NCI-H146 (cell line): ENCODE measurements at regions not wholly inside any gene's neighbourhood (a gene's known extent, or its start where the extent isn't known, plus 50 kb on each side); places are given as distances from the start of the nearest gene placed in this dataset.
"Not testable (repeated sequence)": the region's sequence is repeated elsewhere in the genome, so short reads cannot be mapped to it uniquely, and the experiment has no call there.

Source experiments
- DNase-seq: peaks from one replicate; lab custom pipeline; 2025; lab: John Stamatoyannopoulos, UW

DNA sequence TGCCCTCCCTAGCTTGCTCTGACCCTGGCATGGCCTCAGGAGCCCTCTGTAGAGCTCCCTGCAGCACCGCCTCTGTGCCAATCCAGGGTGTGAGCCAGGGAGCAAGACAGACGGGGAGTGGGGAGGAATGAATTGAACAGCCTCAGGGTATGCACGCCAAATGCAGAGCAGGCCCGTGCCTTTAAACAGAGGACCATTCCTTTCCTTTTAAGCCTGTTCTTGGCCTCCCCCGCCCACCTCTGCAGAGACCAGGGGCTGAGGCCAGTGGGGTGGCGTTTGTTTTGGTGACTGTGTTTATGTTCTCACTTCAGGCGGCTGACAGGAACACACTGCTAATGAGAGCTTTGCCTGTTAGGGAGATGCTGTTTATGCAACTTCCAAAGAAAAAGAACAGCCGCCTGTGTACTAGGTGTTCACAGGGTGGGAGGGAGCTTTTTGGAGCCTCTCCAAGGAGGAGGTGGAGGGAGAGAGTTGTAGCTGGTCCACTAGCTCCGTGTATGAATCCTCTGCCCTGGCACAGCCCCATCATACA lies 528.1 kb upstream of the DPP6 start:
- DNase-seq = peak; percentile 41

DNA sequence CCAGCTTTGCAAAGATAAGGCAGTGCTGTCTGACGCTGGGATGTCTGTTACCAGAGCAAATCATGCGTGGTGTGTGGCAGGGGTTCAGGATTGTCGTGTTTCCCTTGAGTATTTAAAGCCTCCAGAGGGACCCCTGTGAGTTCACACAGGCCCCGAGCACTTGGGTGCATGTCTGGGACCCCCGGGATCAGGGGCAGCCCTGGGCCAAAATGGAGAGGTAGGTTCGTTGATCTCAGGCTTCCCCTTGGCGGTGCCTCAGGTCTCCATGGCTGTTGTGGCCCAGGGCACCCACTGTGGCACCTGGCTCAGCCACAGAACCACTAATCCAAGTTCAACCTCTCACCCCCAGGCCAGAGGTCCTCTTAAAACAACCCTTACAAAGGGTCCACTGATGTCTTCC lies 523.1 kb upstream of the DPP6 start:
- DNase-seq = no peak

DNA sequence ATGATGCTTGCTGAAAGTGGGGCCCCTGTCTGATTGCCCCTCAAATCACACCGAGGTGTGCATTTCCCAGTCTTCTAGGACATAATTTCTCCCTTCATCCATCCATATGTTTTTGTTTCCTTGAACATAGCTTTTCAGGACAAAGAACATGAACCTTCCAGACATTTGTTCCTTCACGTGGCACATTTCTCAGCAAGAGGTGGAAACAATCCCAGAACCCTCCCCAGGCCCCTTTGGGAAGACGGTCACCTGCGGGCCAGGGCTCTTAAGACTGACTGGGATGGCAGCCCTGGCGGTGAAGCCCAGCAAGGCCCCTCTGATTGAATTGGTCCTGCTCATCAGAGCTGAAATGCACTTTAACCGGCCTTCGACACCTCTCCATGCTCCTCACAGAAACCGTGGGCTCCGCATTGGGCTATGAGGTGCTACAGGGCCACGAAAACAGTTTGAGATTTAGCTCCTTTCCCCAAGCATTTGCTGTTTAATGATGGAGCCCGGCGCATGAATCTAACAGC lies 522.5 kb upstream of the DPP6 start:
- no peak for DNase-seq

DNA sequence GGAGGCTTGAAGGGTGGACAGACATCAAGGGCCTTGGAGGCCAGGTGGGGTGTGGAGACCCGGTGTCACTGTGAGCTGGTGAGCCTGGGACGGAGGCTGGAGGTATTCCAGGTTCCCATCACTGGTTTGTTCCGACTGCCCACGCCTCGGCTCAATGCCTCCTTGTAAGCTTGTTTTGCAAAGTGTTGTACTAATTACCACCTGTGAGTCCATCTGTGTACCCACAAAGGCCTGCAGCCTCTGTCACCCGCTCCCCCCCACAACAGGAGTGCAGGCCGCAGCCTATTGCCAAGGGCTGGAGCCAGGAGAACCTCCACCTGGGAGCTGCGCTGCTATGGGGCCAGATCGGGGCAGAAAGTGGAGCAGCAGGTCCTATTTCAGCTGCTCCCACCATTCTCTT lies 521.8 kb upstream of the DPP6 start:
- DNase-seq = no peak

DNA sequence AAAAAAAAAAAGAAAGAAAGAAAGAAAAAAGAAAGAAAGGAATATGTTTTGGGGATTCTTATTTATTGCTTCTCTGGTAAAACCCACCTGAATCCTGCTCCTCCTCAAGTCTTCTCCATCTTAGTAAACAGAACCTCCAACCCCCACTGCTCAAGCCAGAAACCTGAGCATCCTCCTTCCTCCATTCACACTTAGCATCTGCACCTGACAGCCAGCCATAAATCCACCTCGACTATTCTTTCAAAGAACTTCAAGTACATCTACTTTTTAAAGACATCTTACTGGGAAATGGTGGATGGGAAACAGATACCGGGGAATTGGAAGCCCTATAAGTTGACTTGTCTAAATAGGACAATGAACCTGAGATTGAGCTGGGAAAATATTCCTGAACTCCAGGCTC lies 519.9 kb upstream of the DPP6 start:
- DNase-seq = no peak

DNA sequence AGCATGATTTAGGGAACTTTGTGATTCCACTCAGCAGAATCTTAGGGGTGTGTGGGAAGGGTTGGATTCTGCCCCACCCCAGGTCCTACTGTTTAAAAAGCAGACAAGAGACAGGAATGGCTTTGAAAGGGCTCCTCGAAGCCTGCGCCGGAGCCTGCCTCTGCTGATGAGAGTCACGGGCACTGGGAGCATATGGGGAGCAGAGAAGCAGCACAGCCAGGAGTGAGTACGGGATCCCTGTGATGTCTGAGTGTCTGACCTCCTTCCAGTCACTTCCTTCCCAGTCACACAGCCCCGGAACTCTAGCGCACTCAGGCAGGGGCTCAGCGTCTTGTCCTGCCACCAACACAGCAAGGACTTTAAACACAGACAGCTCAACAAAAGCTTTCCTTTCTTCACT lies 514.9 kb upstream of the DPP6 start:
- no peak for DNase-seq

DNA sequence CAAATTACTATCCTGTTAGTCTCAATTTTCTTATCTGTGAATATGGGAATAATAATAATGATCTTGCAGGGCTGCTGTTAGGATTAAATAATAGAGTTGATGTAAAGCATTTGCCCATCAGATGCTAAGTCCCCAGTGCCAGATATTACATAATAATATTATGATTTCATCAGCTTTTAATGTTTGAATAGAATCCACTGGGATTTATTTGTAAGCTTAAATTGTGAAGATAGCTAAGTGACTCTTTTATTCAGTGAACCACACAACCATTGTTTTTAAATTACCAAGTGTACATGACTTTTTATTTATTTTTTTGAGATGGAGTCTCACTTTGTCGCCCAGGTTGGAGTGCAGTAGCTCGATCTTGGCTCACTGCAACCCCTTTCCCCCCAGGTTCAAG lies 510.3 kb upstream of the DPP6 start:
- no peak for DNase-seq

DNA sequence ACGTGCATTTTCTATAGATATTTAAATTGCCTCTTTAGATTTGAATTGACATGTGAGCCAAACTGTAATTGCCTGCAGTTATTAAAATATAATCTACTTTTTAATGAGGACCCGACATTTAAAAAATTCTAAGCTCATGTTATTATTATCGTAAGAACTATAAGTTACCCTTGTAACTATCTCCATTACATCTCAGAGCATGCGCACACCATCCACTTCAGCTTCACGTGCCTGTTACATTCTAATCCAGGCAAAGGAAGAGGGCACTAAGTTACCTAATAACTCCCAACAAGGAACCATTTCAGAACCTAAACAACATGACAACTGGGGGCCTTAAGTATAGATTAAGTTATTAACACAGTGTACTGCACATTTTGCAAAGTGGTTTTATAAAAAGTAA lies 509.0 kb upstream of the DPP6 start:
- DNase-seq = no peak

DNA sequence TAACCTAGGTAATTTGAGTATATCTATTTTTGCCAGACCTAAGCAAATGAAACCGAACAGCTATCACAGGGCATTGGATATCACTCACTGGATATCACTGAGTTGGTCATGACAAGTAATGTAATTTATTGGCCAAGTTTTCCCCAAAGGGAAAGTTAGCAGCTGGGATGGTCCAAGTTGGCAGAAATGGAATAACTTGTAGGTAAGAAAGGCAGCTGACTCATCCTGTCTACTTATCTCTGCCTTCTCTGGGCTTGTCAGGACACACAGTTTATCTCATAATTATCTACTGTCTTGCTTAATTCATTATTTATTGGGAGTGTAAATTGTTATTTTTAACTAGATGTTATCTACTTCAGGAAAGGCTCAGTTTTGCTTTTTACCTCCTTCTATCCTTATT lies 502.0 kb upstream of the DPP6 start:
- DNase-seq = no peak

DNA sequence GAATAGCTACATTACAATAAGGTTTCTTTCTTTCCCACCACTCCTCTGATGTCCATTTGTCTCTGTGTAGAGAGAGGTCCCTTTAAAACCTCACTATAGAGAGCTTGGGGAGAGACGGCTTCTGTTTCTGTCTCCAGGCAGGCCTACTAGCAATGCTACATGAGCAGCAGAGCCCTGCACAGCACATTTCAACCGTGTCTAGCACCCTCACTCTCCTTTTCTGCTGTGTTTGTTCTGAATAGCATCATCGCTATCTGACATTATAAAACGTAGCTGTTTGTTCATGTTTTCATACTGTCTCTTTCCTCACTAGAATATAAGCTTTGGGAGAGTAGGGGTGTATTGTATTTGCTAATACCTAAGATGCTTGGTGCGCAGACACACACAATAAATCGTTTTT lies 487.8 kb upstream of the DPP6 start:
- DNase-seq = no peak

DNA sequence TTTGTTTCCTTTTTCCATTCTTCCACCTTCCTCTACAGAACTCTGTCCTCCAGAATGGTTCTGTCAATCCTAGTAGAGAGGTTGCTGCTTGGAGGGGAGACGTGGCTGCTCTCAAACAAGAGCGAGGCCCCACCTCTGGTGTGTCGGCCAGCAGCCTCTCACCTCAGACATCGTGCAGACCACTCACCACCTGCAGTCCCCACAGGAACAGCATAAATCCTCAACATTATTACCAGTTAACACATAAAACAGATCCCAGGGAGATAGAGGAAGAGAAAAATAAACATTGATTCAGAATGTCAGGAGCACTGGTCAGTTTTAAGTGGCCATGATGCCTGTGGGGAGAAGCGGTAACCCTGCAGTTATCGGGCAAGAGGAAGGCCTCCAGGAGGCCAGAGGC lies 485.9 kb upstream of the DPP6 start:
- no peak for DNase-seq

DNA sequence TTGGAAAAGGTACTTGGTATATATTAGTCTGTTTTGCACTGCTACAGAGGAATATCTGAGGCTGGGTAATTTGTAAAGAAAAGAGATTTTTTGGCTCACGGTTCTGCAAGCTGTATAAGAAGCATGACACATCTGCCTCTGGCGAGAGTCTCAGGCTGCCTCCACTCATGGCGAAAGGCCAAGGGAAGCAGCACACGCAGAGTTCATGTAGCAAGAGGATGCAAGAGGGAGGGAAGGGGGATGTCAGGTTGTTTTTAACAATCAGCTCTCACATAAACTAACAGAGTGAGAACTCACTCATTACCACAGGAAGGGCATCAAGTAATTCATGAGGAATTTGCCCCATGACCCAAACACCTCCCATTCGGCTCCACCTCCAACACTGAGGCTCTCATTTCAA lies 484.8 kb upstream of the DPP6 start:
- no peak for DNase-seq

DNA sequence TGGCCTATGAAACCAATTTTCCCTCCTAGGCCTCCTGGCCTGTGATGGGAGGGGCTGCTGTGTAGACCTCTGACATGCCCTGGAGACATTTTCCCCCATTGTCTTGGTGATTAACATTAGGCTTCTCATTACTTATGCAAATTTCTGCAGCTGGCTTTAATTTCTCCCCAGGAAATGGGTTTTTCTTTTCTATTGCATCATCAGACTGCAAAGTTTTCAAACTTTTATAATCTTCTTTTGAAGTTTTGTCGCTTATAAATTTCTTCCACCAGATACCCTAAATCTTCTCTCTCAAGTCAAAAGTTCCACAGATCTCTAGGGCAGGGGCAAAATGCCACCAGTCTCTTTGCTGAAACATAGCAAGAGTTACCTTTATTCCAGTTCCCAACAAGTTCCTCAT lies 482.7 kb upstream of the DPP6 start:
- DNase-seq = not testable (repeated sequence)

DNA sequence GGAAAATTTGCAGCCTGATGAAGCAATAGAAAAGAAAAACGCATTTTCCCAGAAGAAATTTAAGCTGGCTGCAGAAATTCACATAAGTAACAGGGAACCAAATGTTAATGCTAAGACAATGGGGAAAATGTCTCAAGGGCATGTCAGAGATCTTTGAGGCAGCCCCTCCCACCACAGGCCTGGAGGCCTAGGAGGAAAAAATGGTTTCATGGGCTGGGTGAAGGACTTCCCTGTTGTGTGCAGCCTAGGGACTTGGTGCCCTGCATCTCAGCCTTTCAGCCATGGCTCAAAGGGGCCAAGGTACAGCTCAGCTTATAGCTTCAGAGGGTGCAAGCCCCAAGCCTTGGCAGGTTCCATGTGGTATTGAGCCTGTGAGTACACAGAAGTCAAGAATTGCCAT lies 476.1 kb upstream of the DPP6 start:
- DNase-seq = no peak

DNA sequence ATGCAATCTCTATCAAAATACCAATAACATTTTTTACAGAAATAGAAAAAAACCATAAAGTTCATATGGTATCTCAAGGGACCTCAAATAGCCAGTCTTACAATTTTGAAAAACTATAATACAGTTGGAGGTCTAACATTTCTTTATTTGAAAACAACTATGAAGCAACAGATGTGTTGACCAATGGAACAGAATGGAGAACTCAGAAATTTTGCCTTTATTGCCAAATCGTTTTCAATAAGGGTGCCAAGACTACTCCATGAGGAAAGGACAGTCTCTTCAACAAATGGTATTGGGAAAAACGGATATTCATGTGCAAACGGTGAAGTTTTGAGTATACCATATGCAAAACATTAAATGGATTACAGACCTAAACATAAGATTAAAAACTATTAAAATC lies 470.8 kb upstream of the DPP6 start:
- DNase-seq = no peak

DNA sequence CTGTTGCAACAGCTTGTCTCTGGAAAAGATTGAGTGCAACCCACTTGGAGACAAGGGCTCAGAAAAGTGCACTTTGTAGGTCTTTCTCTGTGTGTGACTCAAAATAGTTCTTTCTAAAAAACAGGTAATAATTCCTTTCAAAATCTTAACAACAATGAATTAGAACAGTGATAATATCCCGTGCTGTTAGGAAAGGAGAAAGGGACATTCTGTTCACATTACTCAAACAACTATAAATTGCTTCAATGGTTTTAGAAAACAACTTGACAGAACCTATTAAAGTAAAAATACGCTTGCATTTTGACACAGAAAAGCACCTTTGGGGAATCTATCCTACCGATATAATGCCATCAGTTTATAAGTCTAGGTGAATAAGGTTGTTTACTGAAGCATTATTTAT lies 468.1 kb upstream of the DPP6 start:
- DNase-seq = no peak

DNA sequence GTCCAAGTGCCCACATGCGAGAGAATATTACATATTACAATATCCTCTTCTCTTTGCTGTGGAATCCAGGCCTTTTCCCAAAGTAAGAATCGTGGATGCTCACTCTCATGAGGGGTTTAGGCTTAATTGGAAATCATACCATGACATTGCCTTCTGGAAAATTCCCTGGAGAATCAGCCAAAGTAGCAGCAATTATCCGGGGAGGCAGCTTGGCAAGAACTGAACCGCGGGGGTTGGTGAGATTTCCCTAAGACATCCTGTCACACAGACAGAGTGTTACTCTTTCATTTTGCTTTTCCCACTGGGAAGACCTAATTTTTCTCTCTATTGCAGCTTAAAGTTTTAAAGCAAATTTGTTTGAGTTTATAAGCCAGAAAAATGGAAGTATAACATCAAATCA lies 463.6 kb upstream of the DPP6 start:
- DNase-seq = no peak

DNA sequence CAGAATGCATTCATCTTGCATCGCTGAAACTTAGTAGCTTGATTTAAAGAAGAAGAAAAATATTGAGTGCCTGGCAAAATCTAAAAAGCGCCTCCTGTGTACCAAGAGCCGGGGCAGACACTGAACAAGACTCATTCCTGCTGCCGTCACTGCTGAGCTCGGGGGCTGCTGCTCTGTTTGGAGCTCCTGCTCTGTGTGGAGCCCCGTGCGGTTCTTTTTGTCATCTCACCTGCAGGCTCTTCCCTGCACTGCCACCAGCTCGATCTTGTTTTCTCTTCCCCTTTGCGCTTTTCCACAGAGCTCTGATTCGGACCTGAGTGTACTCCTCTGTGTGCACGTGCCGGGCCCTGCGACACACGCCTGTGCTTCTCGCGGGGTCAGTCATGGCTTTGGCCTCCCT lies 462.1 kb upstream of the DPP6 start:
- no peak for DNase-seq

DNA sequence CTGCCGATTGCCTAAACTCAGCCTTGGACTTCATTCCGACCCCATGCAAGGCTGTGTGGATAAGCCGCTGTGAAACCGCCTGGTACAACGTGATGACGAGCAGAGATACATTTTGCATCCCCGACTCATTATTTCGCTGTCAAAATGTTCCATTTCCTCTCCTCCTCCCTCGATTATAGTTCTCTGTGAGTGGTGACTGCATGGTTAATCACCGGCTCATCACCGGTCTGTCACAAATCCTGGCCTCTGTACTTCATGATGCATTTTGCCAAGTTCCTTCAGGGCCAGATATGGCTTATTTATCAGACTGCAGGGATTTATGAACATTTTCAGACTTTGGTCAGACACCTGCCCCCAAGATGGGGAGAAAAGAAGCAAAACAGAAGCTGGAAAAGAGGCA lies 461.6 kb upstream of the DPP6 start:
- no peak for DNase-seq

DNA sequence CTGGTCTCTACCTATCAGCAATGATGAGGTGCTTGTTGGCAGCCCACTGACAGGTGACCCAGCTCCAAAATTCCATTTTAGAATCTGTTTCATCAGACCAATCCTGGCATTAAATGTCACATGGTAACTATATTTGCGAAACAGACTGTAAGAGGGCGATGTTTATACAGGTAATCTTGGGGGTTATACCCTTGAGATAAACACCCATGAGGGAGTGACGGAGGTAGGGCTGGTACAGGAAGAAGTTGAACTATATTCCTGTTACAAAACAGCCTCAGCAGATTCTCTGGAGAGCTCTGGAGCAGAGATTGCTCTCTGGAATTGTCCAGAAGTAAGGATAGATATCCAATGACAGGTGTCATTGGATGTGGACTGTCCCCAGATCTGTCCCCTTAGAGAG lies 444.8 kb upstream of the DPP6 start:
- no peak for DNase-seq

DNA sequence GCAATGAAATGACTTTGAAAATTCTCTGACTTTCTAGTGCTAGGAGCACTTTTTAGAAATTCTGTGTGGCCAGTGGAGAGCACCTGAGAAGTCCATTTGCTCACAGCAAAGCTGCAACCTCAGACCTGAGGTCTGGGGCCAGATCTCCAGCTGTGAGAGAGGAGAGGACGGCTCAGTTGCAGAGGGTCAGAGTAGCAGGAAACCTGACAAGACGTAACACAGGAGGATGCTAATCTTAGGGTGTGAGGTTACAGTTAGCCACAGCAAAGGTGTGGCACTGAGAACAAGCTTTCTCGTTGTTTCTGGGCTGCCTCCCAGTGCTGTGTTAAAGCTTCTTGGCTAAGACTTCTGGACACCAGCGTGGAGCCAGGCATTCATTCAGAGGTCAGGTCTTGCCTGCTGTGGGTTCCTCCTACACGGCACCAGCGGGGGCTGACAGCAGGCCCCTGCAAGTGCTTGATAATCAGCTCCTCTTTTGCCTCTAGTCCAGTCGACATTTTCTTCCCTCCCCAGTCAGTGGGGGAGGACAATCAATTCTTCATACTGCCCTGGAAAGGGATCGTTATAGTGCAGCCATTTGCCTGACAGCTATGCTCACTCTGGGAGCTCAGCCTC lies 435.4 kb upstream of the DPP6 start:
- peak; percentile 87 for DNase-seq

DNA sequence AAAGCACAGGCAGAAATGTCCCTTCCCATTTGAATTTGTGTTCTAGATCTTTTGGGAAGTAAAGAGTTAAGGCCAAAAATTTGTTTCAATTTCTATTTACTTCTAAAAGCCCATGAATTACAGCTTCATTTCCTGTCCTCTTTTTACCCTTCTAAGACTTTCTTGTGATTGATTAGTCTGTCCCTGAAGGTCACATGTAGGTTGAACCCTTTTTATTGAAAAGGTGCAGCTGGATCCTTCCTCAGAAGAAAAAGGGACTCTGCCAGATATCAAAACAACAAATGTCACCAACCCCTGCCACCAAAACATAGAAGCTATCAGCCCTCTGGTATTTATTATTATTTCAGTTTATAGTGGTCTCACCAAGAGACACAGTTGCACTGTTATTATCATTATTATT lies 424.9 kb upstream of the DPP6 start:
- no peak for DNase-seq

DNA sequence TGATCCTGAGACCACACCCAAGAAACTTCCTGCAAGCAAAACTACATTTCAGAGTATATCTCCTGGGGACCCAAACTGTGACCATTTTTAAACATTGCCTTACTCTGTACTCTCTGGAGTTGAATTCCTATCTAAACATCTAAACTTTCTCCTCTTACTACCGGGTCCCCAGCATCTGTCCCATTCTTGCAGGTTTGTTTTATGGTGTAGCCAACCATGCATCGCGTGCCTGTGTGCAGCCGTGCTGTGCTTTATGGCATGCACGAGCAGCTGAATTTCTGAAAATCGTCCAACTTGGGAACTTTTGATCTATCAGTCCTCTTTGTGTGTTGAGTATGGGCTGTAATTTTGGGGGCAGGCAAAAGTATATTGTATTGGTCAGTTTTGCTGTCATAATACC lies 423.8 kb upstream of the DPP6 start:
- peak; percentile 44 for DNase-seq

DNA sequence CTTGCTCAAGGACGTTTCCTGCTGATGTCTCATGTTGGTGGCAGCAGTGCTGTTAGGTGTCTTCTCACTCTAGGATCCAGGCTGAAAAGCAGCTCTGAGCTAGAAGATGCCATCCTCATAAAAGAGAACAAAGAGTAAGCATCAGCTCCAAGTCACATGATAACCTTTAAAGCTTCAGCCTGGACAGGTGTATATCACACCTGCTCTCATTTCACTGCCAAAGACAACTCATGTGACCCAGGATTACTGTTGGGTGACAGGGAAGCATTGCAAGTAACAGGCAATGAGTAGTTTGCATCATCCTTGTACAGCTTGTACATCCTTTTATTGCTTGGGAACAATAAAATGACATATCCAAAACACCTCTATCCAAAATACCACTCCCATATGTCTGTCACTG lies 423.4 kb upstream of the DPP6 start:
- peak; percentile 91 for DNase-seq
